HL-60 (cell line): ENCODE measurements at regions not wholly inside any gene's neighbourhood (a gene's known extent, or its start where the extent isn't known, plus 50 kb on each side); places are given as distances from the start of the nearest gene placed in this dataset.

Experiments
- DNase-seq, 2 experiments: peaks; one replicate each; pipeline ENCODE4 v3.0.0-alpha.2; 2010 to 2020; ENCODE audit warnings: low read depth in 1 of 2, low spot score in 1 of 2
- H3K27ac ChIP-seq: fragments of 250-450 bp; sonication (Bioruptor Pico); replicated peaks from 2 replicates; pipeline ENCODE4 v1.5.1; 2020; ENCODE audit warnings: mild to moderate bottlenecking, moderate library complexity
- H3K27me3 ChIP-seq: fragments of 250-450 bp; sonication (Bioruptor Pico); 2 replicates; pipeline ENCODE4 v1.5.1; 2021; ENCODE audit warnings: mild to moderate bottlenecking, moderate library complexity; ENCODE audit not compliant: insufficient read depth, poor library complexity, severe bottlenecking
- H3K4me3 ChIP-seq: replicated peaks from 2 replicates; pipeline ENCODE4 v1.5.1; 2011; ENCODE audit warnings: mild to moderate bottlenecking, control low read depth, low read length; ENCODE audit not compliant: insufficient read depth
- CTCF ChIP-seq: IDR thresholded peaks from one replicate; pipeline ENCODE4 v1.5.1; 2011; ENCODE audit warnings: low read length, control low read depth, inconsistent platforms; ENCODE audit not compliant: insufficient read depth
- GABPA ChIP-seq: IDR thresholded peaks from 2 replicates; pipeline ENCODE4 v1.6.1; 2012; ENCODE audit warnings: low read depth
- POLR2AphosphoS5 ChIP-seq: IDR thresholded peaks from 2 replicates; pipeline ENCODE4 v1.6.1; 2012; ENCODE audit warnings: low read depth
- REST ChIP-seq: IDR thresholded peaks from 2 replicates; pipeline ENCODE4 v1.6.1; 2012; ENCODE audit warnings: low read depth; ENCODE audit not compliant: insufficient replicate concordance
- SPI1 ChIP-seq: IDR thresholded peaks from 2 replicates; pipeline ENCODE4 v1.6.1; 2012; ENCODE audit warnings: low read depth, mild to moderate bottlenecking, borderline replicate concordance

GRCh38 chr9:27799326-27799725 lies 226.0 kb upstream of the C9orf72 start:
- no peak for DNase-seq
- no peak overlapping the region for H3K4me3 ChIP-seq

GRCh38 chr9:27800159-27800558 lies 226.9 kb upstream of the C9orf72 start:
- Histone ChIP-seq H3K27me3 (no peaks in the 10 kb centered on the region), H3K27ac (no peak overlapping the region), H3K4me3 (no peak overlapping the region)
- DNase-seq: no peak
- no peak for TF ChIP-seq REST
- no peak for TF ChIP-seq CTCF

More at GRCh38 chr9:27799326-27799725, 226.0 kb upstream of the C9orf72 start:
- TF ChIP-seq SPI1 (no peak), POLR2AphosphoS5 (no peak), GABPA (no peak), REST (no peak), CTCF (no peak)
- no peaks in the 10 kb centered on the region for H3K27me3 ChIP-seq
- H3K27ac ChIP-seq: no peak overlapping the region

GRCh38 chr9:27800692-27801370 lies 227.6 kb upstream of the C9orf72 start:
- no peak for DNase-seq
- TF ChIP-seq CTCF: no peak
- no peak for TF ChIP-seq REST
- no peak for TF ChIP-seq POLR2AphosphoS5
- no peak for TF ChIP-seq GABPA
- no peak for TF ChIP-seq SPI1
- Histone ChIP-seq H3K27ac (no peak overlapping the region), H3K27me3 (no peaks in the 10 kb centered on the region), H3K4me3 (no peak overlapping the region)
